Bronchial epithelial cell (primary cell): ENCODE measurements at regions not wholly inside any gene's neighbourhood (a gene's known extent, or its start where the extent isn't known, plus 50 kb on each side); places are given as distances from the start of the nearest gene placed in this dataset.
A peak's percentile ranks its signal among the peaks of the same experiment; 100 is the strongest.
"Not testable (repeated sequence)": the region's sequence is repeated elsewhere in the genome, so short reads cannot be mapped to it uniquely, and the experiment has no call there.

Experiments
- DNase-seq: peaks from one replicate; pipeline ENCODE4 v3.0.0-alpha.2; 2010; ENCODE audit warnings: low read depth
- FAIRE-seq: peaks from 2 replicates; lab custom pipeline; 2011; peaks lifted over from hg19 to GRCh38; lab: Jason Lieb, UNC
- H3K27me3 ChIP-seq: 2 replicates; pipeline ENCODE4 v1.5.1; 2011; ENCODE audit warnings: low read length; ENCODE audit not compliant: control insufficient read depth, insufficient read depth
- H3K36me3 ChIP-seq: 2 replicates; pipeline ENCODE4 v1.5.1; 2011; ENCODE audit warnings: low read length; ENCODE audit not compliant: control insufficient read depth, insufficient read depth
- H3K4me3 ChIP-seq: 2 replicates; pipeline ENCODE4 v1.5.1; 2011; ENCODE audit warnings: mild to moderate bottlenecking, low read depth, low read length, control low read depth
- CTCF ChIP-seq: IDR thresholded peaks from 2 replicates; pipeline ENCODE4 v1.5.1; 2011; ENCODE audit warnings: mild to moderate bottlenecking, moderate library complexity, low read length, control low read depth, inconsistent platforms; ENCODE audit not compliant: insufficient read depth, severe bottlenecking

GRCh38 chr5:92629574-92629973 is 951.4 kb downstream of the NR2F1-AS1 start:
- Histone ChIP-seq H3K4me3 (no peak overlapping the region), H3K36me3 (no peaks in the 10 kb centered on the region), H3K27me3 (no peaks in the 10 kb centered on the region)
- no peak for FAIRE-seq
- DNase-seq = no peak
- TF ChIP-seq CTCF = no peak

DNA sequence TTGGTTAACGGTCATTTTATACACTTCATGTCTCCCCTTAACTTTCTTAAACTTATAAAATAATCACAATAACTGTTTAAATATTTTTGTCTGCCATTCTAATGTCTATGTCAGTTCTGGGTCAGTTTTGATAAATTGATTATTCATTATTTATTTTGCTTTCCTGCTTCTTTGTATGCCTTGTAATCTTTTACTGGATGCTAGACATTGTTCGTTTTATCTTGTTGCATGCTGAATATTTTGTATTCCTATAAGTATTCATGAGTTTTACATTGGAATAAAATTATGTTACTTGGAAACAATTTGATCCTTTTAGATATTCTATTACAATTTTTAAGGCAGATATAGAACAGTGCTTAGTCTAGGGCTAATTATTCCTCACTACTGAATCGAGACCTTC is 952.0 kb downstream of the NR2F1-AS1 start:
- no peak overlapping the region for H3K4me3 ChIP-seq
- FAIRE-seq (no peak), DNase-seq (no peak)
- TF ChIP-seq CTCF = no peak
- H3K27me3 ChIP-seq = no peaks in the 10 kb centered on the region
- no peaks in the 10 kb centered on the region for H3K36me3 ChIP-seq

DNA sequence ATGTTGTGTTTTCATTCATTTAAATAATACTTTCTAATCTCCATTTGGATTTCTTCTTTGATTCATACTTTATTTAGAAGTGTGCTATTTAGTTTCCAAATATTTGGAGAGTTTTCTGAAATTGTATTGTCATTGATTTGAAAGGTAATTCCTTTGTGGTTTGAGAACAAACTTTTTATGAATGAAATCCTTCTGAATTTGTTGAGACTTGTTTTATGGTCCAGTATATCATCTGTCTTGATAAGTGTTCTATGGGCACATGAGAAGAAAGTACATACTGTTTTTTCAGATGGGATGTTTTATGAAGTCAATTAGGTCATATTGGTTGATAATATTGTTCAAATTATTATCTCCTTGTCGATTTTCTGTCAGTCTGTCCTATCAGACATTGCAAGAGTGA is 953.8 kb downstream of the NR2F1-AS1 start:
- Histone ChIP-seq H3K36me3 (no peaks in the 10 kb centered on the region), H3K27me3 (no peaks in the 10 kb centered on the region), H3K4me3 (no peak overlapping the region)
- TF ChIP-seq CTCF = no peak
- DNase-seq = peak; percentile 42
- FAIRE-seq = no peak

GRCh38 chr5:92616085-92616484 is 964.9 kb downstream of the NR2F1-AS1 start:
- no peak for DNase-seq
- FAIRE-seq = no peak
- no peak for TF ChIP-seq CTCF
- Histone ChIP-seq H3K36me3 (no peaks in the 10 kb centered on the region), H3K27me3 (no peaks in the 10 kb centered on the region), H3K4me3 (no peak overlapping the region)

GRCh38 chr5:92613546-92613945 is 967.5 kb downstream of the NR2F1-AS1 start:
- Histone ChIP-seq H3K4me3 (no peak overlapping the region), H3K36me3 (no peaks in the 10 kb centered on the region), H3K27me3 (no peaks in the 10 kb centered on the region)
- DNase-seq (peak; percentile 29), FAIRE-seq (no peak)
- no peak for TF ChIP-seq CTCF

DNA sequence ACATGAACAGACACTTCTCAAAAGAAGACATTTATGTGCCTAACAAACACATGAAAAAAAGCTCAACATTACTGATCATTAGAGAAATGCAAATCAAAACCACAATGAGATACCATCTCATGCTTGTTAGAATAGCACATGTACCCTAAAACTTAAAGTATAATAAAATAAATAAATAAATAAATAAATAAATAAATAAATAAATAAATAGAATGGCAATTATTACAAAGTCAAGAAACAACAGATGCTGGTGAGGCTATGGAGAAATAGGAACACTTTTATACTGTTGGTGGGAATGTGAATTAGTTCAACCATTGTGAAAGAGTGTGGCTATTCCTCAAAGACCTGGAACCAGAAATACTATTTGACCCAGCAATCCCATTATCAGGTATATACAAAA is 970.6 kb downstream of the NR2F1-AS1 start:
- not testable (repeated sequence) for DNase-seq, H3K4me3 ChIP-seq, H3K27me3 ChIP-seq, FAIRE-seq, H3K36me3 ChIP-seq
